NCI-H748 treated with DMSO at 0.1 percent for 48 hours (cell line): ENCODE measurements at regions not wholly inside any gene's neighbourhood (a gene's known extent, or its start where the extent isn't known, plus 50 kb on each side); places are given as distances from the start of the nearest gene placed in this dataset.

Experiments used
- DNase-seq: peaks from one replicate; lab custom pipeline; 2025; lab: John Stamatoyannopoulos, UW

DNA sequence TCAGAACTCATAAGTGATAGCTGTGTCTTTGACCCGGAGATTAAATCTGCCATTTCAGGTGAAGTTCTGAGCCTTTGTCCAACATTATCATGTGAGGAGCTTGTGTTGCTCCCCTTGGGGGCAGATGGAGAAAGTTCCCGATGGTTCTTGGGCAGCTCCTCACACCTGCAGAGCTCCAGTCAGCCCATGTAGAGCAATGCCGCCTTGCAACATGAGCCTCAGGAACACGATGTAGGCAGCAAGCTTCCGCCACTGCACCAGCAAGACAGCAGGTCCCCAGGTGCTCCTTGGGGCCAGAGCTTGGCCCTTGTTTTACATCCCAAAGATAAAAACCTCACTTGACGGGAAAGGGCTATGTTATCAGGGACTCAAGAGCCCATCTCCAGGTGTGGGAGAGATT lies 292.7 kb downstream of the IRX1 start:
- no peak for DNase-seq

DNA sequence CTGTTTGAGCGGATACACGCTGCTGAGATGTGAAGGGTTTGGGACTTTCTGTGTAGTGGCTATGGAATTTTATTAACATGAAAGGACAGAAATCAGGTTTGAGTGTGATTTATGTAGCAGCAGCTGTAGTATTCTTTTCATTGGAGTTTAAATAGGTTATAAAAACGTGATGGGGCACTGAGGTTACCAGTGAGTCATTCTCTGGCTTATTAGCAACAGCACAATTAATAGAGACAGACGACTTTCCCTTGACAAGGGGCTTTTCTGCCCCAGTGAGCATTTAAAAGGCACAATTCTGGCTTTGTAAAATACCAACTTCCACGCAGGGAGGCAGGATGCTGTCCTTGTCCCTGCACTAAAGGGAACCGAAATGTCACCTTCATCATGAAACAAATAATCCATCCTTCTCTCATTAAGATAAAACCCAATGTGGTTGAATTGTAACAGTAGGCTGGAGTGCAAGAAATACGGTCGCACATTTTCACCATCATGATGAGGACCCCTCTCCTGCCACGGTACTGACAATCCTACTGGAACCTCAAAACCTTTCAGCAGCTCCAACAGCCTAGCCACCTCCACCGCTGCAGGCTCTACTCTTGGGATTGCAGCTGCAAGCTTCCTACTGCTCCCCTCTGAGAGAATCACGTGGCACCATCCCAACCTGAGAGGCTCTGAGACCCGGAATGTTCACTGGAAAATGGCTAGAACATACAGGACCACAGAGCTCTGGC lies 293.9 kb downstream of the IRX1 start:
- DNase-seq, result no peak

DNA sequence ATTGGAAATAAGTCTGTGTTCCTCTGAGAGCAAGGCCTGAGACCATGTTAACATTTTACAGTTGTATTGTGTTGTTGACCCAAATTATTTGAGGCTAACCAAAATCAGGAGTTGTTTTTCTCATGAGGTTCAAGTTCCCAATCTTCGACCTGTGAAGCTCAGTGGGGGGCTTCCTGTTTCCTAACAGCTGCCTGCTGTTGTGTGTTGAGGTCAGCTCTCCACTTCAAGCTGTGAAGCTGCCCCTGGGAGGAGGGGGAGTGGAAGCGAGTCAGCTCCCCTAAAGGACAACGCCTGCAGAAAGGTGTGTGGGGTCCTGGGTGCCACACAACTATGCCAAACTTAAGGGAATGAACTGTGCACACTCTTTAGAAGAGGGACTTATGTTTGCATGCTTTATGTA lies 295.5 kb downstream of the IRX1 start:
- no peak for DNase-seq

DNA sequence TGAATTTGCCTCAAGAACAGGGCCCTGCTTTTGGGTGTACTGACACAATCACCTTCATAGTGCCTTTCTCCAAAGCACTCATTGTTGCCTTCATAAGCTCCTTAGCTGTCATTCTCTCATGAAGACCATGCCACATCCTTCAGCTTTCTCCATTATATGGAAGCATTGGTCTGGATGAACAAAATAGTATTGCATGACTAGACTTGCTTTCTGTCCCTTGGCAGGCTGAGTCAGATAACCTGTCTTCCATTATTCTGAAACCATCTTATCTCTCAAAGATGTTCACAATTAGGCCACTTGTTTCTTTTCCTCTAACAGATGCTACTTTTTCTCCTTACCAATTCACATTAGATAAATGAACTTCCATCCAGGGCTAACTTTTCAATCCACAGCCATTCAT lies 297.9 kb downstream of the IRX1 start:
- DNase-seq, result no peak

DNA sequence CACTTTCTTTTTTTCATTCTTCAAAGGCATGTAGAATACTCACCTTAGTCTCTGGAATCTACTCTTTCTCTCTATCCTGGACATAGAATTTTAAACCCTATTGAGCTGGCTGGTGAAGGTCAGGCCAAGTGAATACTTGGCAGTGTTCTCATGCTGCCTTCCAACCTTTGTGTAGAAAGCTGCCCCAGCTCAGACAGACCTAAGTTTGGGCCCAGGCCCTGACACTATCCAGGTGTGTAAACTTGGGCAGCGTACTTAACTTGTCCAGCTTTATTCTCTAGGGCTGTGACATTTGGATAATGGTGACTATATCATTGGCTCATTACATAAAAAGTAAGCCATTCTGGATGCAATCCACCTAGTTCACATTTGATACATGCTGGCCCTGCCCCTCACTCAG lies 298.3 kb downstream of the IRX1 start:
- DNase-seq, result no peak

DNA sequence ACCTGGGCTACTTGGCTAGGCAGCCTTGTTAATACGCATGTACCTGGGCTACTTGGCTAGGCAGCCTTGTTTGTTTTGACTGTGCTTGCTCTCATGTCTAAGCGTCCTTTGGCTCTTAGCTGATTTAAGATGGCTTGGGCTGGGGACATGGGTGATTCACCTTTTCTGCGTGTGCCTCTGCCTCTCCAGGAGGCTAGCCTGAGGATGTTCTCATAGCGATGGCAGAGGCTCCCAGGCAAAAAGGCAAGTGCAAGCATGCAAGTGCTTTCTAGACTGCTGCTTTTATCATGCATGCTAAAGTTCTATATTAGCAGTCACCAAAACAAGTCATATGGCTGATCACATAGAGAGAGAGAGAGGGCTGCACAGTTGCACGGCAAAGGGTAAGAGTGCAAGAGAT lies 300.5 kb downstream of the IRX1 start:
- DNase-seq, result no peak

DNA sequence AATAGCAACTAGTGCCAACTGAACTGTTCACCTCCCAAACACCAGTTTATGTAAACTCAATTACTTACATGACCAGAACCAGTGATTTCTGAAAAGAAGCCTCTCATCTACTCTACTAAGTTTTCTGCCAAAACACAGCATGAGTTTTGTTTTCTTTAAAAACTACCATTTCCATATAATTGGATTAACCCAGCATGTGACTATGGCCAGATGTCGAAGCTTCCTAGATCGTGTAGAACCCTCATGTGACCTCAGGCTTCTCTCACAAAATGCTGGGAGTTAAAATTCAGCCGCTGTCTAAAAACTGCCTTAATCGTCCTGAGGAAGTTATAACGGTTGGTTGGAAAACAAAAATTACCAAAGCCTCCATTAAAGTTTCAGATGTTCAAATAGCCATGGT lies 303.5 kb downstream of the IRX1 start:
- DNase-seq, result no peak

DNA sequence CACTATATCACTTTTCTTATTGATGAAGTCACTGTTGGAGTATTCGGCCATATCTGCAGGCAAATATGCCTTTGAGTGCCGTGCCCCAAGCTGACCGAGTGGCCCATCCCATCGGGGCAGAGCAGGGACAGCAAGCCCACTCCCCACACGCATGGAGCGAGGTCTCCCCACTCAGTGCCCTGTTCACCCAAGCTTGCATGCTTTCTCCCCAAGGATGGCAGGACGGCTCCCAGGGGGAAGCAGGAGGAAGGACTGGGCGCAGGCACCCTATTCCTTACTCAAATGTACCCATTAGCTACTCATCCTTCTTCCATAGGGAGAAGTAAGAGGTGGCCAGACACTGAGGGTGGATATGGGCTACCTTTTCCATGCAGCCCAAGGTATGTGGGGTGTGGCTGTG lies 309.0 kb downstream of the IRX1 start:
- no peak for DNase-seq

DNA sequence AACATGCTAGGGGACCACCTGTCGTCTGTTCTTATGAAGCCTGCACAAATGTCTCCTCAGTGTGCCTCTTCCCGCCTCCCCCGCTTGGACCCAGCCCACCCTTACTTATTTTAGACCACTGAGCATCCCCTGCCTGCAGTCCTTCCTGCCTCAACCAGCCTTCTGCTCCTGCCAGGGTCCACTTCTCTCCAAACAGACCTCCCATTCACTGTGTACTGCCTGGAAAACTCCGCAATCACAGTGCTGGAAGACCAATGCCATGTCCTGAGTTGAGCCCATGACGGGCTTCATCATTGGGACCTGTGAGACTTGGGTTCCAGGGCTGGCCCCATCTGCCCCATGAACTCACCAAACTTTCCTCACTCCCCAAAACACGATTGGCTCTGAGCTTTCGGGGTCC lies 309.4 kb downstream of the IRX1 start:
- DNase-seq, result no peak

DNA sequence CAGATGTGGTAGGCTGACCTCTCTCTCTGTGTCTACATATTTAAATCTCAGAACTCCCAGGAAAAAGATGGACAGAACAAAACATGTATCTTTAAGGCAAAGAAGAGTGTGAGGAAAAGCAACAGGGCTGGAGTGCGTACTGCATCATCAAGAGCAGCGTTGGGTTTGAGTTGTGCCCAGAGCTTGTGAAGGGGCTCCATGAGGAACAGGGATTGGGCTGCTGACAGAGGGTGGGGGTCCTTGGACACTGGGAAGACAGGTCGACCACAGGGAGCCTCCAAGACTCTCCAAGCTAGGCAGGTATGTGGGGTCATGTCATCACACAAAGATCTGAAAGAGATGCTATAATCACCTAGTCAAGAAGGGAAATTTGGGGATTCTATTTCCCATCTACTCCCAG lies 309.9 kb downstream of the IRX1 start:
- DNase-seq, result no peak

DNA sequence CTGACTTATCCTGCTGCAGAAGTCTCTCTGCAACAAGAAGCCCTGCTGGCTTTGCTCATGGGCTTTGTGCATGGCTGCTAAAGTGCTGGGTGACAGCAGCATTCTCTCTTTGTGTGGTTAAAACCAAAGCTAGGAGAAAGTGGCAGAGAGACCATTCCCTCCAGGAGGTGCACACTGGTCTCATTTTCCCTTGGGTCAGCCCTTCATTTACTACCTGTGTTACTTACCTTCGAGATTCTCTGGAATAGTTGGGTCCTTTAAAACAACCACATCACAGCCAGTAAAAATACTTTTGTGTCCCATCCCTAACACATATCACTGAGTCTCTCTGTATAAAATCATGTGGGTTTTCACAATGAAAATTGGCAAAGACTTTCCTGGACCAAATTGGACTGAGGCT lies 315.5 kb downstream of the IRX1 start:
- DNase-seq, result no peak

DNA sequence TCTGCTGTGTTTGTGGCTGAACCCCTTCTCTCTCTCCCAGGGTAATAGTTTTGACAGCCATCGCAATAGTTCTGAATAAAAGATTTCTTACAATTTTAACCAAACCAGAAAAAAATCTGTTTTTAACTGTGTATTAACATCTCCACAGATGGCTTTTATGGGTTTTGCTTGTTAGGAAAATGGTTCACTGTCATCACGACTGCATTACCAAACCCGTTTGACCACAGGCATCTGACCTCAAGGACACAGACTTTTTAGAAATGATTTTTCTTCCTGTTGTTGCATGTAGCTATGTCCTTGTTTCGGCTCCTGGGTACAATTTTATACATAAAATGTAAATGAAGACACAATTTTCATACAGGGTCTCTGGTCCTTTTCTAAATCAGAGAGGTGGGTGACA lies 316.1 kb downstream of the IRX1 start:
- DNase-seq, result no peak

DNA sequence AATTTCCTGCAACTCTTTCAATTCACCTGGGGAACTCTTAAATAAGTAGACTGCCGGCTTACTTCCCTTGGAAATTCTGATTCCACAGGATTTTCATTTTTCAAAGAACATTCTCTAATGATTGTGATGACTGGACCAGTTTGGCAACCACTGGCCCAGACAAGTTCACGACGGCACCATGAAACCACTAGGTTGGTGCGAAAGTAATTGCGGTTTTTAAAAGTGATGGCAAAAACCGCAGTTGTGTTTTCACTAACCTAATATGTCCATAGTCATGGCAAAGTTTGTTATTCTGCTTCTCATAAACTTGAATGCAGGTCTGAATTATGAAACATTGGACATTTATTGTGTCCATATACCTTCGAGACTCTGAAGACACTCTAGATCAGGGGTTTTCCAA lies 317.2 kb downstream of the IRX1 start:
- no peak for DNase-seq

DNA sequence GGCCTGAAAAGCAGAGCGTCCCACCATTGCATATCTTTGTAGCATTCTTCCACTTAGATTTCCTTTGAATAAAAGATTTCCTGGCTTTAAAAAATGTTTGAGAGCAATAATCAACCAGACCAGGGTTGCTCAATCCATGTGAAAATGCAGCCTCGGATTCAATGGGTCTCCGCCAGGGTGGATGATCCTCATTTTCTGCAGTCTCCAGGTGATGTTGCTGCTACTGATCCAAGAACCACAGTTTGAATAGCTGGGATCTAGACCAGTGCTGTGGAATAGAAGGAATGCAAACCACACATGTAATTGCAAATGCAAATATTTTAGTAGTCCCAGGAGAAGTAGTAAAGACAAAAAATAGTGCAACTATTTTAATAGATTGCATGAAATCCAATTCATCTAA lies 317.6 kb downstream of the IRX1 start:
- no peak for DNase-seq

DNA sequence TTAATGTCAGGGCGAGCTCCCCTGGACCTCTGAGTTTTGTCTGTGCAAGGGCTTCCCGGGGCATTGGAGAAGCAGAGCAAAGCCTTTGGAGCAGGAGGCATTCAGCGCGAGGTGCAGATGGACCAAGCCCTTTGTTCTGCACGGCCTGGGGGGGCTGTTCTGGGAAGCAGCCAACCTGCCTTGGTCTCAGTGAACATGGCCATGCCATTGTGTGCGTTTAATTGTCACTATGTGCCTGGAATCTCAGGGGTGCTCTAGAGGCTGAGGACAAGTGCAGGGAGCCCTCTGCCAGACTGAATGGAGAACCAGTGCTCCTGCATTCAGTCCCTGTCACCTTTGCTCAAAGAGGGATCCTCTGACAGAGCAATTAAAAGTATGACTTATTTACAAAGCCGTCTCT lies 329.4 kb downstream of the IRX1 start:
- no peak for DNase-seq

DNA sequence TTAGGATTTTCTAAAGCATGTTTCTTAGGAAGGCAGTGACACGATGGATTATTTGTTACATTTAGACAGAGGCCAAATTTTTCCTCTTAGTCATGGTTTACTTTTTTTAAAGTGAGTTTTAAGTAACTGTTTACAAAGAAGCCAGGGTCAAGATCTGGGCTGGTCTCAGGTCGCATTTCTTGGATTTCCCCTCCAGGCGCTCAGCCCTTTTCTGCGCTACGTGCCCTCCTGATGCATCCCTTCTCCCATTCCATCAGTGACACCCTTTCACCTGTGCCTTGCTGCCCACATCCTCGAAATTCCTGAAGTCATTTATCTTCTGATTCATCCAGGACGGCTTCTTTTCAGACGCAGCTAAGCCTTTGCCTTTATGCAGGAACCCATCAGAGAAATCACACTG lies 330.3 kb downstream of the IRX1 start:
- DNase-seq, result no peak

DNA sequence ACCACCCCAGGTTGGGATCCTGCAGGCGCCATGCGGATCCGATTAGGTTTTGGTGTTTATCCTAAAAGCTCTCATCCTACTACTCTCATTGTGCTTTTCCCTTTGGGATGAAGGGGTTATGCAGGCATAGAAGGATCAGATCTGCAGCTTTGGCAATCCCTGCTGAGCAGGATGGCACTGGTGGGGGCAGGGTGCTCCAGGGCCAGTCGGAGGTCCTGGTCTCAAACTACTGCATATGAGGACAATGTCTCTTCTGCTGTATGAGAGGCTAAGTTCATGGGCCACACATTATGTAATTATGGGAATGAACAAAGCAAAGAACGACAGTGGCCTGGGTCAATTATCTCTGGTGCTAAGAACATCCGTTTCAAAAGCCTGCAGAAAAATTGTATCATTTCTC lies 334.2 kb downstream of the IRX1 start:
- DNase-seq, result no peak

DNA sequence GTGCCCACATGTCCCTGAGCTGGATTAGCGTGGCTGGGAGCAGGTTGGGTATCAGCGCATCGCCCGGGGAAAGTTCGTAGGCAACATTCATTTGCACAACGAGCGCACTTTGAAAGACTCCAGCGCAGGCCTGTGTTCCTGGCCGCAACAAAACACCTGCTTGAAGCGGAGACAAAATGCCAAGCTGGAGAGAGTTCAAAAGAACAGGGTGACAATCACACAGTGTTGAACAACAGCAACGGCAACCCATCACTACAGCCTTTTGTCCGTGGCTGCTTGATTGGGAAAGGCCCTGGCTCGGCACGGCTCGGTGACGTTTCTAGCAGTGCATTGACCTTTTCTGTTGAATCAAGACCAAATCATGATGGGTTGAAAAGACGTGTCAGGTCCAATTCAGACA lies 336.3 kb downstream of the IRX1 start:
- DNase-seq, result no peak

DNA sequence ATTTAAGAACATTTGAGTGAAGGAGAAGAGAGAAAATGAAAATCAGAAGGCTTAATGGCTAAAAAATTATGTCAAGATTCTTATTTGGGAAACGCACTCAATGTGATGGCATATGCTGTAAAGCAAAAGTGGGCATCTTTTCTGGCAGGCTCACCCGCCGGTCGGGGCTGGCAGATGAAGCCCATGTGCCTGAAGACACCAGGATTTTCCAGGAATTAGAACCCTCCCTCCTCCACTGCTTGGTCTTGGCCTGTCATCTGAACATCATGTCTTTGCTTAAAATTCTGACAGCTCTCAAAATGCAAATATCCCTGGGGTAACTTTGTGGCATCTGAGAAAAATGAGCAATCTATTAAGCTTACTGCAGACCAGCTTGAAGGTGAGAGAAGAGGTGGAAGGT lies 337.9 kb downstream of the IRX1 start:
- no peak for DNase-seq

DNA sequence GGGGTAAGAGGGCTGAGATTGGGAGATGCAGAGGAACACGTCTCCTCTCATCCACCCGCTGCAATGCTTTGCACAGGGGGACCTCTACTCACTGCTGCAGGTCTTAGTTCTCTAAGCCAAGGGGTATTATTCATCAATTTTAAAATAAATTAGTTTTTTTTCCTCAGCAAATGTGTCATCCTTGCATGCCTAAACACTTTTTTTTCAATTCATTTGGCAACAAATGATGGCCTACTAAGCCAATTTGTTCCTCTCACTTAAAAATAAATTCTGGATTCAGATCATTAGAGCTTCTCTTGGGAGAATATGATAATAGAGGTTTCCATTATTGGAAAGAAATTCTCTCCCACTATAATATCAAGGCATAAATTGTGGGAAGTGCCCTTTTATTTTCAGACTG lies 338.3 kb downstream of the IRX1 start:
- DNase-seq, result no peak

DNA sequence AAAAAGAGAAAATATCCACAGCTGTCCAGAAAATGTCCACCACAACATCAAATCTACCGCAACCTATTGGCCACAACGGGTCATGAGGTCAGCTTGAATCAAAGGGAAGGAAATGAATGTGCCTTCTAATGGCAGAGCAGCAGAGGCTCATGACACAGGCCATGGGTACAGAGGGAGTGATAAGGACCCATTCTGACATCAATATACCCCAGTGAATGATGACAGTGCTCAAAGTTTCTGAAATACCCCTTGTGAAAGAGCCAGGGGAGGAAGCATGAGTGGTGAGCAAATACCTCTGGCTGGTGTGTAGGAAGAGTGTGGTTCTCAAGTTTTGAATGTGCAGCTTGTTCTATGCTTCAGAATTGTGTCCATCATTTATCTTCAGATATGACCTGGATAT lies 348.2 kb downstream of the IRX1 start:
- DNase-seq, result no peak

DNA sequence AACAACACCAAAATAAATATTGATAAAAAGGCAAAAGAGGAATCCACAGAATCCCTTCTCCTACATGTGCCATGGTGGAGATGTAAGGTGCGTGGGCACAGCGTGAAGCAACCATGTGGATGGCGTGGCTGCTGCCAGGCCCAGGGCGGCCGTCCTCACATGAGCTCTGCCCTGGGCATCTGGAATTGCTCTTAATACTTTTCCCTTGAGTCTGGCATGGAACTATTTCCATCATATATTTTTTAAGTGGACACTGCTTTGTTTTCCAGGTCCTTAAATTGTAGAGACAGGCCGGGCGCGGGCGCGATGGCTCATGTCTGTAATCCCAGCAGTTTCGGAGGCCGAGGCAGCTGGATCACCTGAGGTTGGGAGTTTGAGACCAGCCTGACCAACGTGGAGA lies 349.3 kb downstream of the IRX1 start:
- DNase-seq, result no peak

DNA sequence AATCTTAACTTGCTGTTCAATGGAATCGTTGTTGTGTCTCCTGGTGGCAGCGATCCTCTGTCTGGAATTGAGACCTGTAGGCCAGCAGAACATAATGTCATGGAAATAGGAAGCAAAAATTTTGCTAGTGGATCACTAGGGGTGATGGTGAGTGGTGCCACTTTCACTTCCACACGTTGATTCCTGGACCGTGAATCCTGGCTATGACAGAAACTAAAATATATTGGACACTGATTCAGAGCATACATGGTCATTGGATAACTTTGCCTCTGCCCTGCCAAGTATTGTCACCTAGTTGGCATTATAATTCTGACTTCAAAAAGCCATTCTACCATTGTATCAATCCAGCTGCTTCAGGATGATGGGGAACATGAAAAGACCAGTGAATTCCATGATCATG lies 353.2 kb downstream of the IRX1 start:
- no peak for DNase-seq

DNA sequence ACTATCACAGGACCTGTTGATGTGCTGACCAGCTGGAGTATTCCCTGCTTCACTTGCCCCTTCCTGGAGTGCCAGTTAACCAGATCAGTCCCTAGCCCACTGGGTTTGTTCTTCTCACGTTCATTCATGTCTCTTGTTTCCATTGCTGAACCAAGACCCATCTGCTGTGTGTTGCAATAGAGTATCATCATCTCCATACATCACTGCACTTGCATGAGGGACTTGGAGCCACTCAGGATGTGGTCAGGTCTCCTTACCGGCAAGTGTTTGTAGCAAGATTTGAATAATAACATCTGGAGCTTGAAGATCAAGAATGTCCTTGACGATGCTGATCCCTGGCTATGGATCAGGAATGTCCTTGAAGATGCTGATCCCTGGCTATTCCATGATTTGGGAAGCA lies 358.6 kb downstream of the IRX1 start:
- no peak for DNase-seq

DNA sequence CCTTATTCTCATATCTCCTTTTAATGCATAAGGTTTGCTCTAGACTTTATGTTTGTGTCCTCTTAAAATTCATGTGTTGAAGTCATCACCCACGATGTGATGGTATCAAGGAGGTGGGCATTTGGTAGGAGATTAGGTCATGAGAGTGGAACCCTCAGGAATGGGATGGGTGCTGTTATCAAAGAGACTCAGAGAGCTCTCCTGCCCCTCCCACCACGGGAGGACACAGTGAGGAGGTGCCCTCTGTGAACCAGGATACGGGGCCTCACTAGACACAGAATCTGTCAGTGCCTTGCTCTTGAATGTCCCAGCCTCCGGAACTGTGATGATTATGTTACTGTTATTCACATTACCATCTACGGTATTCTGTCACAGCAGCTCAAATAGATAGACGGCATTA lies 359.0 kb downstream of the IRX1 start:
- DNase-seq, result no peak
